ENCODE measurements at regions not wholly inside any gene's neighbourhood (a gene's known extent, or its start where the extent isn't known, plus 50 kb on each side); places are given as distances from the start of the nearest gene placed in this dataset.

- ATAC-seq (ENCODE audit: low FRiP score) (no peak), DNase-seq (ENCODE audit: low spot score) (no peak)
- TF ChIP-seq CTCF (IDR thresholded peaks at IDR 0.05) = no peak
Observed at GRCh38 chr11:114818382-114818781, 140.1 kb downstream of the NXPE2 start.

- ATAC-seq (ENCODE audit: low FRiP score) = no peak
- no peak for DNase-seq (ENCODE audit: low spot score)
- TF ChIP-seq CTCF (IDR thresholded peaks at IDR 0.05) = no peak
Observed at GRCh38 chr11:114819028-114819427, 140.7 kb downstream of the NXPE2 start.

GRCh38 chr11:114820621-114821020, 142.3 kb downstream of the NXPE2 start:
- DNase-seq (ENCODE audit: low spot score) = no peak
- no peak for ATAC-seq (ENCODE audit: low FRiP score)
- TF ChIP-seq CTCF (IDR thresholded peaks at IDR 0.05) = no peak

- no peak for ATAC-seq (ENCODE audit: low FRiP score)
- no peak for DNase-seq (ENCODE audit: low spot score)
- no peak for TF ChIP-seq CTCF (IDR thresholded peaks at IDR 0.05)
Observed at GRCh38 chr11:114821621-114822412, 143.5 kb downstream of the NXPE2 start.

GRCh38 chr11:114826910-114827442, 148.6 kb downstream of the NXPE2 start:
- DNase-seq (ENCODE audit: low spot score) (no peak), ATAC-seq (ENCODE audit: low FRiP score) (no peak)
- TF ChIP-seq CTCF (IDR thresholded peaks at IDR 0.05) = no peak

GRCh38 chr11:114827736-114828135, 149.4 kb downstream of the NXPE2 start:
- ATAC-seq (ENCODE audit: low FRiP score) = no peak
- TF ChIP-seq CTCF (IDR thresholded peaks at IDR 0.05) = no peak
- no peak for DNase-seq (ENCODE audit: low spot score)

- no peak for ATAC-seq (ENCODE audit: low FRiP score)
- no peak for TF ChIP-seq CTCF (IDR thresholded peaks at IDR 0.05)
Observed at GRCh38 chr11:114832532-114833125, 154.3 kb downstream of the NXPE2 start.

More at GRCh38 chr11:114832532-114833125, 154.3 kb downstream of the NXPE2 start:
- DNase-seq (ENCODE audit: low spot score) = no peak

Measured in omental fat pad (tissue), 3 donors.